Stimulated activated CD4-positive, alpha-beta T cell treated with anti-CD3 and anti-CD28 coated beads, Interleukin-15, amount 100 ng/mL, for 1 hour (primary cell): ENCODE measurements at regions not wholly inside any gene's neighbourhood (a gene's known extent, or its start where the extent isn't known, plus 50 kb on each side); places are given as distances from the start of the nearest gene placed in this dataset.
"Not testable (repeated sequence)": the region's sequence is repeated elsewhere in the genome, so short reads cannot be mapped to it uniquely, and the experiment has no call there.

ENCODE experiments used
- DNase-seq, 2 donors: peaks; one replicate each; pipeline ENCODE4 v3.0.0-alpha.2; 2020; ENCODE audit warnings: low read depth in 1 of 2, low spot score in 1 of 2

DNA sequence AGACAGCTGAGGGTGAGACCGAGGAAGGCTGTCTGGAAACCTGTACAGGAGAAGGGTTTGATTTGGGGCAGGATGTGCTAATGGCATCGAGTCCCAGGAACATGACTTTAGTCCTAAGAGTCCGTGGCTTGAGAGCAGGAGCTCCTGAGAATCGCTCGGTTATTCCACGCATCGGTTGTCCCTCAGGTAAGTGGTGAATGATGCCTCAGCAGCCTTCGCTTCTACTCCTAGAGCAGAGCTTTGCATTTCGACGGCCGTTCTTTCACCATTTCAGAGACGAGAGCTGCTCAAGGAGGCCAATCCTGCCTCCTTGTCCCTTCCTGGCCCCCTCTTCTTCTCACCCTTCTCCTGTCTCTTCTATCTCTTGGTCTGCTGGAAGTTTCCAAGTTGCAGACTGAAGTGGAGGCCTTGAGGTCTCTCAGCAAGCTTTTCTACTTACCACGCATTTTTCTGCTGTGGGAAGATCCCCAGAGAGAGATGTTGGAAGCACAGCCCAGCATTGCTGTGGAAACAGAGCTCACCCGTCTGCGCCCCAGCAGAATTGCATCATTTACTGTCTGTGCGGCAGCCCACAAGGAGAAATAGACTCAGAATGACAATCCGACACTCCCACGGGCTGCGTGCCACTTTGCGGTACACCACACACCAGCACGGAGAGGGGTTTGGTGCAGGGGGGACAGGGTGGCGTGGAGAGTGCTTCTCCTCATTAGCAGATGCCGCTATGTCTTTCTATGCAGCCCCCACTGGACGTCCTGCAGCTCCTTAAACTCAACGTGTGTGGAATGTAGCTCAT lies 270.7 kb upstream of the C1orf174 start:
- DNase-seq: no peak

DNA sequence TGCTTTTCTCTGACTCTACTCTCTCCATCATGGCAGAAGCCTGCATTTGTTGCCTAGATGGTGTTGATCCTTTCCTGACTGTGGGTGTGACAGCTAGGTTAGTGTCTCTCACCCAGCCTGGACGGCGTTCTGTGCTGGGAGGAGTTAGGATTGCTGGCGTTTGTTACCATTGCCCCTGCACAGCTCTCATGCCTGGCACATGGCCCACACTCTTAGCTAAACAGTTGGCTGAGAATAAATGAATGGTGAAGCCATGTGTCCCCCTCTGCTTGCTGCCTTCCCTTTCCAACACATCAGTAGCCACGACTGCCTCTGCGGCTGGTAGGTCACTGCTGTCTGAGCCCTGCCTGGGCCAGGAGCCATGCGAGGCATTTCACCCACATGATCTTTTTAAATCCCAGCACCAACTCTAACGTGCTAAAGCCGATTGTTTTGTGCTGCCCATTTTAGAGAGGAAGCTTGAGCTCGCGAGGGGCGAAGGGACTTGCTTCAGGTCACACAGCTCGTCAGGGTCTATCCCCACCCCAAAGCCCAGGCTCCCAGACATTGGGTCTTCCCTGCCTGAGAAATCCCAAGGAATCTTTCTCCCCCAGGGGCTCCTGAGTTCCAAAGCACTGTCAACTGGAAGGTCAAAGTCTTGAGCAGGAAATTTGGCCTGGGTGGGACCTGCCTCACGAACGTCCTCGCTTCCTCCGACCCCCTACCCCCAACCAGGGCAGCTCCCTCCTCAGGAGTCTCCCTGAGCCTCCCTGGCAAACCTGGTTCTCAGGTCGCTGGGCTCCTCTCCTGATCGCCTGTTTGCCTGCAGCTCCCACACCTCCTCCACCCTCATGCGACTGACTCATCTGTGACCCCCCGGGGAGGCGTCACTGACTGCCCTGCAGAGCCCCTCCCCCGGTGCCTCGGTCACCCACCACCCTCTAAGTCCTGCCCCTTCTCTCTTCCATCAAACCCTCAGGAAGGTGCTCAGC lies 271.7 kb upstream of the C1orf174 start:
- DNase-seq: no peak

GRCh38 chr1:4172644-4173599 lies 272.9 kb upstream of the C1orf174 start:
- no peak for DNase-seq

GRCh38 chr1:4173731-4174130 lies 273.7 kb upstream of the C1orf174 start:
- no peak for DNase-seq

GRCh38 chr1:4174291-4175200 lies 274.5 kb upstream of the C1orf174 start:
- no peak for DNase-seq

GRCh38 chr1:4175566-4176405 lies 275.7 kb upstream of the C1orf174 start:
- no peak for DNase-seq

- DNase-seq: no peak
These were observed 276.8 kb upstream of the C1orf174 start for GRCh38 chr1:4176841-4177240.

DNA sequence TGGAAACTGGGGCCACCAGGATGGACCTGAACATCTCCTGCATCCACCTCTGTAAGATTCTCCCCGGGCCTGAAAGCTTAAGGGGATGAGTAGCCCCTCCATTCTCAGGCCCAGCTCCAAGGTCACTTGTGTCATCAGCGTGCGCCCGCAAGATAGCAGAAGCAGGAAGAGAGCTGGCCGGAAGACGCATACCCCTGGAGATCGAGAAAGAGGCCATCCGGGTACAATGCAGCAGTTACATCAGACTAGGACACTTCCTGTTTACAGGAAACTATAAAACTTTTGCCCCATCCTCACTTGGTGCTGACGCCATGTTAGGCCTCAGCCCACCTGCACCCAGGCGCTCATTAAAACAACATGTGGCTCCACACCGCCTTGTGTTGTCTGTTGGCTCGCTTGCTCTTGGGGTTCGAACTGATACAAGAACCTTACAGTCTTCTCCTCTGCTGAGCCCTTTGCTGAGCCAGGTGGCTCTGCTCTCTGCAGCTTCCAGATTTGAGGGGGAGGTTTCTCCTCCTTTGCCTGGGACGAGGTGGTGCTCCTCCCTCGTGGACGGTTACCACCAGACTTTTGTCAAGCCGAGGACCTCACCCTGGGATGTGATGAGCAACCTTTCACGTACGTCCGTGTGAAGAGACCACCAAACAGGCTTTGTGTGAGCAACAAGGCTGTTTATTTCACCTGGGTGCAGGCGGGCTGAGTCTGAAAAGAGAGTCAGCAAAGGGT lies 277.5 kb upstream of the C1orf174 start:
- no peak for DNase-seq

GRCh38 chr1:4178501-4179113 lies 278.5 kb upstream of the C1orf174 start:
- DNase-seq: no peak

DNA sequence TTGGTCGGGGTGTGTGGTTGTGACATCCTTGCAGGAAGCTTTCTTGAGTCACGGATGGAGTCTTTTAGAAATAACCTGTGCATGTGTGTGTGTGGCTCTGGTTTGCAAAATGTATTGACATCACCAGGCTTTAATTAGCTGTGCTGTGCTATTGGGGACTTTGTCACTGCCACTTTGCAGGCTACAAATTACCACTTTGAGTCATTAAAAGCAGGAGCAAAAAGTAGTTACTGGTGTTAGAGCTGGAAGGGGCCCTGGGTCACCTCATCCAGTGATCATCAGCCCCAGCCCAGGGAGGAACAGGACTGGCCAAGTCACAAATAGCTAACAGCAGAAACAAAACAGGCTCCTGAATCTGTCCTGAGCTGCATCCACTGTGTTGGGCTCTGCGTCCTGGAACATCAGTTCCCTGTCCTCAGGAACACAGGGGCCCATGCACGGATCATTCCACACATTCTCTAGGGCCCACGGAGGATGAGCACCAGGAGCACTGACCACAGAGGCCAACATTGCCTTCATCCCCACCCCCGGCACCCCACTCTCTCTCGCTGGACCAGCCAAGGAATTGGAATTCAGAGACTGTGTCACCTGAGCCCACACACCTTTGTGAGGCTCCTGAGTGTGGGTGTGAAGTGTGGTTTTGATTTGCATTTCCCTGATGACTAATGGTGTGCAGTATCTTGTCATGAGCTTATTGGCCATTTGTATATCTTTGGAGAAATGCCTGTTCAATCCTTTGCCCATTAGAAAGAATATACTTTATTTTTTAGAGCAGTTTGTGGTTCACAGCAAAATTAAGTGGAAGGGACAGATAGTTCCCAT lies 280.1 kb upstream of the C1orf174 start:
- no peak for DNase-seq

- DNase-seq: not testable (repeated sequence)
These were observed 286.4 kb upstream of the C1orf174 start for GRCh38 chr1:4186486-4186885.

- DNase-seq: no peak
These were observed 303.4 kb upstream of the C1orf174 start for GRCh38 chr1:4203501-4203900.

- no peak for DNase-seq
These were observed 307.1 kb upstream of the C1orf174 start for GRCh38 chr1:4207183-4207582.

DNA sequence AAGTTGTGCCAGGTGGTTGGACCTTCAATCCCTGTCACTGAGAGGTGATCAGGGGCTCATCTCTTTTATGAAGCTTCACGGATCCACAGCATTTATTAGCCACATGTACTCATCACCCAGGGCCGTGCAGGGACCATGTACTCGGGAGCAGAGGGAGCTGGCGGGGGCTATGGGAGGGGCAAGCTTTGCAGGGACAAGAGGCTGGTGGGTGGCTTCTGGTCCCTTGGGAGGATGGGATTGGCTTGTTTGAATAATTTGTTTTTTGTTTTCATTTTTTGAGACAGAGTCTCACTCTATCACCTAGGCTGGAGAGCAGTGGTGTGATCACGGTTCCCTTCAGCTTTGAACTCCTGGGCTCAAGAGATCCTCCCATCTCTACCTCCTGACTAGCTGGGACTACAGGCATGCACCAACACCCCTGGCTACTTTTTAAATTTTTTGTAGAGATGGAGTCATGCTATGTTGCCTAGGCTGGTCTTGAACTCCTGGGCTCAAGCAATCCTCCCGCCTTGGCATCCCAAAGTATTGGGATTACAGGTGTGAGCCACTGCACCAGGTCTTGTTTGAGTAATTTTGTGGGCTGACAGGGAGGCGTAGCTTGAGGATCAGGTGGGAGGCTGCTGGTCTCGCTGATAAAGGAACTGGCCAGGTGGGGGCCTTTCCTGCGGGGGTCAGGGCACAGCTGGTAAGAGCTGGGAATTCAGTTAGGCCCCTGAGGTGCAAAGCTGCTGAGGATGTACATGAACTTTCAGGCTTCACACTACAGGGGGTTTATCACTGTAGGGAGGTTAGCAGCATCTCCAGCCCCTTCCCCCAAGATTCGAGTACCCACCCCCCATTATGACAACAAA lies 308.0 kb upstream of the C1orf174 start:
- no peak for DNase-seq

DNA sequence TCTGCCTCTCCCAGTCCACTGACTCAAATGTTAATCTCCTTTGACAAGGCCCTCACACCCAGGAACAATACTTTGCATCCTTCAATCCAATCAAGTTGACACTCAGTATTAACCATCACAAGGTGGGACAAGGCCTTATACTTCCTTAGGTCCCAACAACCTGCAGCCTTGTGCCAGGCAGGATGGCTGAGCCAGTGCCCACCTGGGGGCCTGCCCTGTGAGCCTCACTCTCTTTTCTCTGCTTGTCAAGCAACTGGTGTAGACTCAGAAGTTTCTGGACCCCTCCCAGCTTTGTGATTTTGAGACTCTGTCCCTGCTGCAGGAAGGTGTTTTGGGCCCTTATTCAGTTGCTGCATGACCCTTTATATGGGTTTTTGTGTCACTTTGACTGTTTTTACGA lies 310.0 kb upstream of the C1orf174 start:
- DNase-seq: no peak

- no peak for DNase-seq
These were observed 312.7 kb upstream of the C1orf174 start for GRCh38 chr1:4212796-4213195.
